Fibroblast of lung (primary cell): ENCODE measurements at regions not wholly inside any gene's neighbourhood (a gene's known extent, or its start where the extent isn't known, plus 50 kb on each side); places are given as distances from the start of the nearest gene placed in this dataset.
"Not testable (repeated sequence)": the region's sequence is repeated elsewhere in the genome, so short reads cannot be mapped to it uniquely, and the experiment has no call there.

Experiments used
- DNase-seq, 2 donors: peaks; one replicate each; pipeline versions ENCODE4 v3.0.0 to v3.0.0-alpha.2; 2010; ENCODE audit warnings: low read depth in 2 of 2
- H2AFZ ChIP-seq: 2 replicates; pipeline ENCODE4 v1.5.1; 2012; ENCODE audit warnings: low read length, control low read depth, inconsistent platforms
- H3K27ac ChIP-seq: 2 replicates; pipeline ENCODE4 v1.5.1; 2011; ENCODE audit warnings: low read length, control low read depth; ENCODE audit not compliant: insufficient read depth
- H3K27me3 ChIP-seq: 2 replicates; pipeline ENCODE4 v1.5.1; 2011; ENCODE audit warnings: mild to moderate bottlenecking, low read length; ENCODE audit not compliant: control insufficient read depth, insufficient read depth
- H3K36me3 ChIP-seq: 2 replicates; pipeline ENCODE4 v1.5.1; 2011; ENCODE audit warnings: low read length; ENCODE audit not compliant: control insufficient read depth, insufficient read depth
- H3K4me1 ChIP-seq: 2 replicates; pipeline ENCODE4 v1.5.1; 2011; ENCODE audit warnings: low read length; ENCODE audit not compliant: control insufficient read depth, insufficient read depth; ENCODE audit errors: extremely low read depth
- H3K4me2 ChIP-seq: 2 replicates; pipeline ENCODE4 v1.5.1; 2011; ENCODE audit warnings: low read length, control low read depth; ENCODE audit not compliant: insufficient read depth; ENCODE audit errors: extremely low read depth
- H3K4me3 ChIP-seq, 4 experiments: fragments of 200-600 bp in 1 of 4; sonication (generic) in 1 of 4; replicated peaks in 1 of 4; 2 replicates each; pipeline ENCODE4 v1.5.1; 2011 to 2016; ENCODE audit warnings: low read length in 4 of 4, low read depth in 3 of 4, mild to moderate bottlenecking in 3 of 4, control low read depth in 2 of 4, inconsistent platforms in 1 of 4, mixed read lengths in 1 of 4; ENCODE audit not compliant: insufficient read depth in 1 of 4; ENCODE audit errors: control extremely low read depth in 1 of 4
- H3K79me2 ChIP-seq: 2 replicates; pipeline ENCODE4 v1.5.1; 2012; ENCODE audit warnings: mild to moderate bottlenecking, low read length, inconsistent platforms; ENCODE audit not compliant: control insufficient read depth, insufficient read depth
- H3K9ac ChIP-seq: 2 replicates; pipeline ENCODE4 v1.5.1; 2011; ENCODE audit warnings: mild to moderate bottlenecking, low read length, control low read depth; ENCODE audit not compliant: insufficient read depth
- H3K9me3 ChIP-seq: 2 replicates; pipeline ENCODE4 v1.5.1; 2012; ENCODE audit warnings: low read depth, low read length; ENCODE audit not compliant: control insufficient read depth, insufficient read depth
- H4K20me1 ChIP-seq: 2 replicates; pipeline ENCODE4 v1.5.1; 2011; ENCODE audit warnings: low read length; ENCODE audit not compliant: control insufficient read depth, insufficient read depth; ENCODE audit errors: extremely low read depth
- EZH2 ChIP-seq: IDR thresholded peaks from 2 replicates; pipeline ENCODE4 v1.5.1; 2012; ENCODE audit warnings: low read length, control low read depth, mild to moderate bottlenecking; ENCODE audit errors: missing control alignments
- TF ChIP-seq, protein P1 (sequence below), 2 donors: IDR thresholded peaks in 1 of 2; conservative IDR thresholded peaks in 1 of 2; 1 replicate in 1 of 2; 2 replicates in 1 of 2; pipeline ENCODE4 v1.5.1; 2011 to 2012; ENCODE audit warnings: low read length in 2 of 2, control low read depth in 1 of 2, inconsistent platforms in 1 of 2, low read depth in 1 of 2, mild to moderate bottlenecking in 1 of 2

DNA sequence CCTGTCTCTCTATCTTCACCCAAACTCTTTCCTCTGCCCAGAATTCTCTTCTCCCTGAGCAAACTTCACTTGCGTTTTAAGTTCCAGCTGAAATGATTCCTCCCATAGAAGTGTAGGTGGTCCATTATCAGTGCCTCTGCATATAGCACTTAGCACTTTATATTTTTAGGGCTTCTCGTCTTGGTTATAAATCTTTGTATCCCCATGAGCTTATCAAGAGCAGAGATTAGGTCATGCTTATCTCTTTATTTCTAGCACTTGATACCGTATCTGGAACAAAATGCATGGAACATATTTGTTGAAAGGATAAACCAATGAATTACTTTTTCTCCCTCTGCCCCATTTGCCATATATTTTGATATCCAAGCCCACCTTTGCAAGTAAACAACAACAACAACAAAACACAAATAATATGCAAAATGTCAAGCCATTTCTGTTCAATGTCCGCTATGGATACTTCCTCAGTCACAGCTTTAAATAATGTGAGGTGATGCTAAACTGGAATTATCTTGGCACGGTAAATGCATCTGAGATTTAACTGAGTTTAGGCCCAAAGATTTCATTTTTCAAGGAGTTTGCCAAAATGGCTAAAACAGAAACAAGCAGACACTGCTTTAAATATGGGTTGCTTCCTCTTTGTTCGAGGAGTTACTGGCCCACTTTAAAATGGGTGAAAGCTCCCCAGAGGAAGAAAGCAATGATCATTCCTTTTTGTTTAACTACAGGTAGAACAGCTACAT, 106.2 kb upstream of the STMND1 start:
- Histone ChIP-seq H4K20me1 (no peaks in the 10 kb centered on the region), H3K27me3 (no peaks in the 10 kb centered on the region), H3K9ac (no peak overlapping the region), H3K36me3 (no peaks in the 10 kb centered on the region), H3K4me1 (peaks cover 11% of the 10 kb centered on the region), H3K4me2 (no peak overlapping the region), H3K9me3 (no peaks in the 10 kb centered on the region), H3K79me2 (no peaks in the 10 kb centered on the region), H3K27ac (no peak overlapping the region), H2AFZ (no peak overlapping the region), H3K4me3 (no peak overlapping the region)
- no peak for DNase-seq
- no peak for TF ChIP-seq EZH2
- TF ChIP-seq, protein P1, sequence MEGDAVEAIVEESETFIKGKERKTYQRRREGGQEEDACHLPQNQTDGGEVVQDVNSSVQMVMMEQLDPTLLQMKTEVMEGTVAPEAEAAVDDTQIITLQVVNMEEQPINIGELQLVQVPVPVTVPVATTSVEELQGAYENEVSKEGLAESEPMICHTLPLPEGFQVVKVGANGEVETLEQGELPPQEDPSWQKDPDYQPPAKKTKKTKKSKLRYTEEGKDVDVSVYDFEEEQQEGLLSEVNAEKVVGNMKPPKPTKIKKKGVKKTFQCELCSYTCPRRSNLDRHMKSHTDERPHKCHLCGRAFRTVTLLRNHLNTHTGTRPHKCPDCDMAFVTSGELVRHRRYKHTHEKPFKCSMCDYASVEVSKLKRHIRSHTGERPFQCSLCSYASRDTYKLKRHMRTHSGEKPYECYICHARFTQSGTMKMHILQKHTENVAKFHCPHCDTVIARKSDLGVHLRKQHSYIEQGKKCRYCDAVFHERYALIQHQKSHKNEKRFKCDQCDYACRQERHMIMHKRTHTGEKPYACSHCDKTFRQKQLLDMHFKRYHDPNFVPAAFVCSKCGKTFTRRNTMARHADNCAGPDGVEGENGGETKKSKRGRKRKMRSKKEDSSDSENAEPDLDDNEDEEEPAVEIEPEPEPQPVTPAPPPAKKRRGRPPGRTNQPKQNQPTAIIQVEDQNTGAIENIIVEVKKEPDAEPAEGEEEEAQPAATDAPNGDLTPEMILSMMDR (conservative IDR thresholded peaks at IDR 0.05 in 1 of 2, IDR thresholded peaks at IDR 0.05 in 1 of 2; ENCODE audit: low read depth in 1 of 2, low read length in 2 of 2): no peak

DNA sequence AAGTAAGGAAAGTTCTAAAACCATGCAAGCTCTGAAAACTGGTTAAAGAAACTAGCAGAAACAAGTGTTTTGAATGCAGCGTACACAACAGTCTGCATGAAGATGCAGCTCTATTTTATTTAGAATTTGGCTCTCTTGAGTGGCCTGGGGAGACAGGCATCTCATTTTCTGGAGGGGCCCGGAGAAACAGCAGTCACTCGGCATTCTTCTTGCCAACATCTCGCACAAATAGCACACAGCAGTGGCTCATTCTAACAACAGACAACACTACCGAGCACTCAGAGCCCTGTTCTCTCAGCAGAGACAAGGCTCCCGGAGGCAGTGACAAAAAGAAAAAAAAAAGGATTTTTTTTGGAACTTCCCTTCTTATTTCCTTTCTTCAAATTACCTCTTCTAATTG, 108.5 kb upstream of the STMND1 start:
- Histone ChIP-seq H3K79me2 (no peaks in the 10 kb centered on the region), H3K4me2 (no peak overlapping the region), H3K4me3 (no peak overlapping the region), H4K20me1 (no peaks in the 10 kb centered on the region), H3K9ac (no peak overlapping the region), H3K9me3 (no peaks in the 10 kb centered on the region), H3K4me1 (no peaks in the 10 kb centered on the region), H3K36me3 (no peaks in the 10 kb centered on the region), H3K27me3 (no peaks in the 10 kb centered on the region), H2AFZ (no peak overlapping the region), H3K27ac (no peak overlapping the region)
- TF ChIP-seq EZH2: no peak
- TF ChIP-seq, protein P1 (conservative IDR thresholded peaks at IDR 0.05 in 1 of 2, IDR thresholded peaks at IDR 0.05 in 1 of 2; ENCODE audit: low read depth in 1 of 2, low read length in 2 of 2): no peak
- no peak for DNase-seq

DNA sequence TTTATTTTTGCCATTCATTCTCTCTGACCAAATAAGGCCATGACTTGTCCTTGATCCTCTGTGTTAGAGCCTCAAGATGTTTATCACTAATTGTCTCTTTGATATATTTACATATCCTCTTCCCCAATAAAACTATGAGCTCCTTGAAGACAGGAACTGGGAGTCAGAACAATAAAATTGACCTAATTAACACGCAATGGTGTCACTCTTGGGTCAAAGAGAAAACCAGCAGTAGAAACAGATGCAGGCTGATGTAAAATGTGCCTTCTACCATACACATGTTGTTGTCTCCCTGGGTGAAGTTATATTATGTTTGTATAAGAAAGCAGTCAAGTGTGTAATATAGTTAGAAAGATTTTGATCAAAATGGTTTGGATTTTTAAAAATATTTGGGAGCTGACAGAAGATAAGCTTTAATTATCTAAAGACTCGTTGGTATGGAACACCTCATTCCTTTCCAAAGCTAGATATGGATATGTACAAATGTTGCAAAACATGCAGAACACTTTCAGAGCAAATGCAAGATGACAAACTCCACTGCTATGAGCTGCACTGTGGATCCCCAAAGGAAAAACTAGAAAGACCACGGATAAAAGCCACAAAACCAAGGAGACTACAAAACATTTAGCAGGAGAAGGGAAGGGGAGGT, 109.7 kb upstream of the STMND1 start:
- H3K27ac ChIP-seq: no peak overlapping the region
- no peaks in the 10 kb centered on the region for H3K79me2 ChIP-seq
- H3K27me3 ChIP-seq: no peaks in the 10 kb centered on the region
- H3K4me3 ChIP-seq: no peak overlapping the region
- H4K20me1 ChIP-seq: no peaks in the 10 kb centered on the region
- no peak for DNase-seq
- TF ChIP-seq, protein P1 (conservative IDR thresholded peaks at IDR 0.05 in 1 of 2, IDR thresholded peaks at IDR 0.05 in 1 of 2; ENCODE audit: low read depth in 1 of 2, low read length in 2 of 2): no peak
- no peak for TF ChIP-seq EZH2
- H3K4me2 ChIP-seq: no peak overlapping the region
- no peaks in the 10 kb centered on the region for H3K9me3 ChIP-seq
- no peaks in the 10 kb centered on the region for H3K36me3 ChIP-seq
- H2AFZ ChIP-seq: no peak overlapping the region
- peaks cover 2% of the 10 kb centered on the region for H3K4me1 ChIP-seq
- H3K9ac ChIP-seq: no peak overlapping the region

DNA sequence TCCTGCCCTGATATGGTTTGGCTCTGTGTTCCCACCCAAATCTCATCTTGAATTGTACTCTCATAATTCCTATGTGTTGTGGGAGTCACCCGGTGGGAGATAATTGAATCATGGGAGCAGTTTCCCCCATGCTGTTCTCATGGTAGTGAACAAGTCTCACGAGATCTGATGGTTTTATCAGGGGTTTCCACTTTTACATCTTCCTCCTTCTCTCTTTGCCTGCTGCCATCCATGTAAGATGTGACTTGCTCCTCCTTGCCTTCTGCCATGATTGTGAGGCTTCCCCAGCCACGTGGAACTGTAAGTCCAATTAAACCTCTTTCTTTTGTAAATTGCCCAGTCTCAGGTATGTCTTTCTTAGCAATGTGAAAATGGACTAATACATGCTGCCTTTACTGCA, 111.9 kb upstream of the STMND1 start:
- H3K9me3 ChIP-seq, DNase-seq, H3K79me2 ChIP-seq, H2AFZ ChIP-seq, H3K4me3 ChIP-seq, H4K20me1 ChIP-seq, H3K9ac ChIP-seq, H3K27me3 ChIP-seq, H3K36me3 ChIP-seq, H3K27ac ChIP-seq, H3K4me2 ChIP-seq: not testable (repeated sequence)
- peaks cover 14% of the 10 kb centered on the region for H3K4me1 ChIP-seq
